Upper lobe of right lung (tissue), 1 donor: ENCODE measurements at regions not wholly inside any gene's neighbourhood (a gene's known extent, or its start where the extent isn't known, plus 50 kb on each side); places are given as distances from the start of the nearest gene placed in this dataset.

Source experiments
- ATAC-seq: fragments of 200-7000 bp; cut with Tn5 transposase; one replicate; pipeline ENCODE4 v1.9.1; 2020; ENCODE audit warnings: mild to moderate bottlenecking, moderate library complexity
- DNase-seq: peaks from one replicate; pipeline ENCODE4 v3.0.0-alpha.2; 2020
- H3K27ac ChIP-seq: fragments of 200-600 bp; one replicate; pipeline ENCODE4 v1.8.0; 2022
- H3K27me3 ChIP-seq: fragments of 200-600 bp; one replicate; pipeline ENCODE4 v1.8.0; 2022; ENCODE audit warnings: mild to moderate bottlenecking
- H3K36me3 ChIP-seq: fragments of 200-600 bp; one replicate; pipeline ENCODE4 v1.8.0; 2022
- H3K4me1 ChIP-seq: fragments of 200-600 bp; one replicate; pipeline ENCODE4 v1.8.0; 2022
- H3K4me3 ChIP-seq: fragments of 200-600 bp; one replicate; pipeline ENCODE4 v1.8.0; 2022; ENCODE audit warnings: mild to moderate bottlenecking
- H3K9me3 ChIP-seq: fragments of 200-600 bp; one replicate; pipeline ENCODE4 v1.8.0; 2022
- CTCF ChIP-seq: fragments of 200-600 bp; IDR thresholded peaks from one replicate; pipeline ENCODE4 v1.8.0; 2022; ENCODE audit warnings: antibody characterized with exemption
- intact Hi-C: fragments of 100-400 bp; cut with DNase I; formaldehyde crosslinking; loops from one replicate; pipeline ENCODE4 v1.11.0; 2022
- donor health status: DM: no; HTN: yes; CAD: no; lungs with severe emphysema.

- no peak for ATAC-seq
- Histone ChIP-seq H3K9me3 (no peaks in the 10 kb centered on the region), H3K4me3 (no peak overlapping the region), H3K27ac (no peak overlapping the region), H3K36me3 (no peaks in the 10 kb centered on the region), H3K4me1 (no peaks in the 10 kb centered on the region), H3K27me3 (no peaks in the 10 kb centered on the region)
- intact Hi-C loops, result no loop called here
- no peak for TF ChIP-seq CTCF
- DNase-seq, result no peak
Observed at GRCh38 chr11:92768121-92768840, 201.2 kb upstream of the MTNR1B start.

GRCh38 chr11:92769112-92769511 is 200.3 kb upstream of the MTNR1B start:
- no peak overlapping the region for H3K27ac ChIP-seq
- no peak overlapping the region for H3K4me3 ChIP-seq
- DNase-seq (no peak), ATAC-seq (no peak)
- no peak for TF ChIP-seq CTCF
- H3K27me3 ChIP-seq, result no peaks in the 10 kb centered on the region
- H3K36me3 ChIP-seq, result no peaks in the 10 kb centered on the region
- no peaks in the 10 kb centered on the region for H3K4me1 ChIP-seq
- H3K9me3 ChIP-seq, result no peaks in the 10 kb centered on the region
- intact Hi-C loops, result no loop called here

GRCh38 chr11:92770419-92770818 is 199.0 kb upstream of the MTNR1B start:
- no peak for DNase-seq
- Histone ChIP-seq H3K4me3 (no peak overlapping the region), H3K9me3 (no peaks in the 10 kb centered on the region), H3K27ac (no peak overlapping the region), H3K36me3 (no peaks in the 10 kb centered on the region), H3K27me3 (no peaks in the 10 kb centered on the region), H3K4me1 (no peaks in the 10 kb centered on the region)
- no peak for TF ChIP-seq CTCF
- intact Hi-C loops, result no loop called here
- no peak for ATAC-seq

GRCh38 chr11:92770981-92771380 is 198.5 kb upstream of the MTNR1B start:
- Histone ChIP-seq H3K27ac (no peak overlapping the region), H3K9me3 (no peaks in the 10 kb centered on the region), H3K36me3 (no peaks in the 10 kb centered on the region), H3K4me3 (no peak overlapping the region), H3K27me3 (no peaks in the 10 kb centered on the region), H3K4me1 (no peaks in the 10 kb centered on the region)
- intact Hi-C loops, result no loop called here
- no peak for TF ChIP-seq CTCF
- DNase-seq (no peak), ATAC-seq (no peak)

DNA sequence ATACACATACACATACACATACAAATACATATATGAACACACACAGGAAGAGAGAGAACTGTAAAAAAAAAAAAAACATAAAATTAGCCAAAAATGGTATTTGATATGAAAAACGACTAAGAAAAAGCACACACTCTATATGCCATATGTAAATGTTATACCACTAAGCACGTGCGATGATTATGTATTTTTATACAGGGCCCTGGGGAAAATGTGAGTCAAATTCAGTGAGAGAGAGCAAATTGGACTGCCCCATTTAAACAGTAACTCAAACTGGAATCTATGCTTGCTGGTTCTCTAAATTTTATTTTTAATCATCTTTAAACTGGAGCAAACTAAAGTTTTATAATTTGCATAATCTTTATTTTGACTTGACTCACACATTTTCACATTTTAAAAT is 197.8 kb upstream of the MTNR1B start:
- H3K4me1 ChIP-seq, result no peaks in the 10 kb centered on the region
- no peak for DNase-seq
- no peak for TF ChIP-seq CTCF
- no peaks in the 10 kb centered on the region for H3K9me3 ChIP-seq
- no peak overlapping the region for H3K4me3 ChIP-seq
- H3K27me3 ChIP-seq, result no peaks in the 10 kb centered on the region
- no peaks in the 10 kb centered on the region for H3K36me3 ChIP-seq
- intact Hi-C loops, result no loop called here
- no peak overlapping the region for H3K27ac ChIP-seq
- ATAC-seq, result no peak
